T-helper 2 cell treated with Interferon-gamma antibody and Interleukin-4, amounts not matched to agents 100 ng/mL and 5 ng/mL, for 36 hours (primary cell): ENCODE measurements at regions not wholly inside any gene's neighbourhood (a gene's known extent, or its start where the extent isn't known, plus 50 kb on each side); places are given as distances from the start of the nearest gene placed in this dataset.

Experiments
- intact Hi-C: fragments of 100-400 bp; cut with micrococcal nuclease; formaldehyde crosslinking; loops from one replicate; pipeline ENCODE4 v1.15.1; 2023

GRCh38 chr17:14959106-14959648 lies 305.9 kb downstream of the PMP22 start:
- intact Hi-C loops = no loop called here

GRCh38 chr17:14953405-14953804 lies 311.7 kb downstream of the PMP22 start:
- intact Hi-C loops = no loop called here

GRCh38 chr17:14950686-14951085 lies 314.4 kb downstream of the PMP22 start:
- intact Hi-C loops = no loop called here

GRCh38 chr17:14950216-14950615 lies 314.9 kb downstream of the PMP22 start:
- intact Hi-C loops = no loop called here

- intact Hi-C loops = no loop called here
Observed at GRCh38 chr17:14947671-14948070, 317.5 kb downstream of the PMP22 start.

- intact Hi-C loops = no loop called here
Observed at GRCh38 chr17:14946481-14946880, 318.6 kb downstream of the PMP22 start.

- intact Hi-C loops = no loop called here
Observed at GRCh38 chr17:14942526-14943190, 322.5 kb downstream of the PMP22 start.

GRCh38 chr17:14940938-14941265 lies 324.2 kb downstream of the PMP22 start:
- intact Hi-C loops = no loop called here

- intact Hi-C loops = no loop called here
Observed at GRCh38 chr17:14940108-14940937, 324.8 kb downstream of the PMP22 start.

- intact Hi-C loops = no loop called here
Observed at GRCh38 chr17:14935845-14936485, 329.2 kb downstream of the PMP22 start.

GRCh38 chr17:14935139-14935841 lies 329.8 kb downstream of the PMP22 start:
- intact Hi-C loops = no loop called here

- intact Hi-C loops = no loop called here
Observed at GRCh38 chr17:14933676-14934075, 331.4 kb downstream of the PMP22 start.

- intact Hi-C loops = loop anchor here (5.0 kb wide), 3 partner anchors 619 to 1894 kb away; no protein-coding TSS in a partner anchor
Observed at GRCh38 chr17:14926526-14927122, 338.5 kb downstream of the PMP22 start.

- intact Hi-C loops = loop anchor here (5.0 kb wide), 3 partner anchors 619 to 1894 kb away; no protein-coding TSS in a partner anchor
Observed at GRCh38 chr17:14926073-14926472, 339.1 kb downstream of the PMP22 start.

GRCh38 chr17:14925498-14925897 lies 339.6 kb downstream of the PMP22 start:
- intact Hi-C loops = loop anchor here (5.0 kb wide), 3 partner anchors 618 to 1893 kb away; no protein-coding TSS in a partner anchor

GRCh38 chr17:14923981-14924380 lies 341.1 kb downstream of the PMP22 start:
- intact Hi-C loops = no loop called here

- intact Hi-C loops = no loop called here
Observed at GRCh38 chr17:14922411-14922810, 342.7 kb downstream of the PMP22 start.

GRCh38 chr17:14921936-14922335 lies 343.2 kb downstream of the PMP22 start:
- intact Hi-C loops = no loop called here

- intact Hi-C loops = no loop called here
Observed at GRCh38 chr17:14919631-14920213, 345.4 kb downstream of the PMP22 start.

GRCh38 chr17:14919094-14919493 lies 346.0 kb downstream of the PMP22 start:
- intact Hi-C loops = no loop called here
